NOMO-1 (cell line): ENCODE measurements at regions not wholly inside any gene's neighbourhood (a gene's known extent, or its start where the extent isn't known, plus 50 kb on each side); places are given as distances from the start of the nearest gene placed in this dataset.

Experiments used
- DNase-seq, 2 experiments: peaks; one replicate each; lab custom pipeline; 2025; ENCODE audit not compliant: unreplicated experiment in 2 of 2; lab: John Stamatoyannopoulos, UW

GRCh38 chr13:84439108-84439507 lies 556.8 kb upstream of the SLITRK1 start:
- DNase-seq: no peak

GRCh38 chr13:84433024-84433423 lies 550.8 kb upstream of the SLITRK1 start:
- DNase-seq: no peak

- DNase-seq: no peak
These were observed 549.4 kb upstream of the SLITRK1 start for GRCh38 chr13:84431646-84432045.

- DNase-seq: no peak
These were observed 548.2 kb upstream of the SLITRK1 start for GRCh38 chr13:84430446-84430845.

GRCh38 chr13:84430015-84430414 lies 547.7 kb upstream of the SLITRK1 start:
- no peak for DNase-seq

- DNase-seq: no peak
These were observed 535.8 kb upstream of the SLITRK1 start for GRCh38 chr13:84418041-84418440.

- no peak for DNase-seq
These were observed 535.1 kb upstream of the SLITRK1 start for GRCh38 chr13:84417416-84417815.

GRCh38 chr13:84413016-84413415 lies 530.7 kb upstream of the SLITRK1 start:
- no peak for DNase-seq

GRCh38 chr13:84405286-84405685 lies 523.0 kb upstream of the SLITRK1 start:
- no peak for DNase-seq

- no peak for DNase-seq
These were observed 518.4 kb upstream of the SLITRK1 start for GRCh38 chr13:84400706-84401105.

- no peak for DNase-seq
These were observed 517.2 kb upstream of the SLITRK1 start for GRCh38 chr13:84399320-84400085.

GRCh38 chr13:84393981-84394625 lies 511.8 kb upstream of the SLITRK1 start:
- DNase-seq: no peak

GRCh38 chr13:84380866-84381265 lies 498.6 kb upstream of the SLITRK1 start:
- DNase-seq: no peak

GRCh38 chr13:84377106-84377505 lies 494.8 kb upstream of the SLITRK1 start:
- no peak for DNase-seq

GRCh38 chr13:84366506-84366905 lies 484.2 kb upstream of the SLITRK1 start:
- no peak for DNase-seq

GRCh38 chr13:84362777-84363176 lies 480.5 kb upstream of the SLITRK1 start:
- DNase-seq: no peak

- DNase-seq: no peak
These were observed 478.5 kb upstream of the SLITRK1 start for GRCh38 chr13:84360822-84361221.

GRCh38 chr13:84358601-84359000 lies 476.3 kb upstream of the SLITRK1 start:
- DNase-seq: no peak

GRCh38 chr13:84352946-84353345 lies 470.7 kb upstream of the SLITRK1 start:
- no peak for DNase-seq

- DNase-seq: no peak
These were observed 457.2 kb upstream of the SLITRK1 start for GRCh38 chr13:84339456-84339855.

GRCh38 chr13:84332346-84332745 lies 450.1 kb upstream of the SLITRK1 start:
- DNase-seq: no peak

GRCh38 chr13:84315527-84315926 lies 433.3 kb upstream of the SLITRK1 start:
- DNase-seq: no peak
